ENCODE measurements at regions not wholly inside any gene's neighbourhood (a gene's known extent, or its start where the extent isn't known, plus 50 kb on each side); places are given as distances from the start of the nearest gene placed in this dataset.

DNA sequence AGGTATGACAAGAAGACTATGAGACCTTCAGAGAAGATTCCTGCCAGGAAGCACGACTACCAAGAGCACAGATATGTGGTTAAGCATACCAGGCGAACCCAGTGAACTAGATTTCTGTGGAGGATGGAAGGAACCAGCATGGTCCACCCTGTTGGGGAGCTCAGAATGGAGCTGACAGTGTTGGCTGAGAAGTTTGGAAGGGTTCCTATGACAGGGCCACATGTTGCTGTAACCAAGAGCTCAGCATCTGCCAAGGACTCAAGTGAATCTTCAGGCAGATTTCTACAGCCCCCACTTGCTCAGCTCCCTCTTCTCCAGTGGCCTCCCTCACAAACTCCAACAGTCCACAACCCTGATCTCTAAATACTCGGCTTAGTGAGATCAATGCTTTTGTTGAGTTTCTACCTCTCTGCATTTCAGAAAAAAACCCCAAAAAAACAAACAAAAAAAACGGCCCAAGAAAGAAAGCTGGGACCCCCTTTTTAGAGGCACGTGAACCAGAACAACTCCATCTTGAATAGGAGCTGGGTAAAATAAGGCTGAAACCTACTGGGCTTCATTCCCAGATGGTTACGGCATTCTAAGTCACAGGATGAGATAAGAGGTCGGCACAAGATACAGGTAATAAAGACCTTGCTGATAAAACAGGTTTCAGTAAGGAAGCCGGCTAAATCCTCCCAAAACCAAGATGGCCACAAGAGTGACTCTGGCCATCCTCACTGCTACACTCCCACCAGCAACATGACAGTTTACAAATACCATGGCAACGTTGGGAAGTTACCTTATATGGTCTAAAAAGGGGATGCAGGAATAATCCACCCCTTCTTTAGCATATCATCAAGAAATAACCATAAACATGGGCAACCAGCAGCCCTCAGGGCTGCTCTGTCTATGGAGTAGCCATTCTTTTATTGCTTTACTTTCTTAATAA lies 691.1 kb downstream of the UQCRFS1 start:
- TF ChIP-seq, protein P1, sequence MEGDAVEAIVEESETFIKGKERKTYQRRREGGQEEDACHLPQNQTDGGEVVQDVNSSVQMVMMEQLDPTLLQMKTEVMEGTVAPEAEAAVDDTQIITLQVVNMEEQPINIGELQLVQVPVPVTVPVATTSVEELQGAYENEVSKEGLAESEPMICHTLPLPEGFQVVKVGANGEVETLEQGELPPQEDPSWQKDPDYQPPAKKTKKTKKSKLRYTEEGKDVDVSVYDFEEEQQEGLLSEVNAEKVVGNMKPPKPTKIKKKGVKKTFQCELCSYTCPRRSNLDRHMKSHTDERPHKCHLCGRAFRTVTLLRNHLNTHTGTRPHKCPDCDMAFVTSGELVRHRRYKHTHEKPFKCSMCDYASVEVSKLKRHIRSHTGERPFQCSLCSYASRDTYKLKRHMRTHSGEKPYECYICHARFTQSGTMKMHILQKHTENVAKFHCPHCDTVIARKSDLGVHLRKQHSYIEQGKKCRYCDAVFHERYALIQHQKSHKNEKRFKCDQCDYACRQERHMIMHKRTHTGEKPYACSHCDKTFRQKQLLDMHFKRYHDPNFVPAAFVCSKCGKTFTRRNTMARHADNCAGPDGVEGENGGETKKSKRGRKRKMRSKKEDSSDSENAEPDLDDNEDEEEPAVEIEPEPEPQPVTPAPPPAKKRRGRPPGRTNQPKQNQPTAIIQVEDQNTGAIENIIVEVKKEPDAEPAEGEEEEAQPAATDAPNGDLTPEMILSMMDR (IDR thresholded peaks at IDR 0.05; ENCODE audit: control insufficient read depth, insufficient read depth, low read depth, low read length, missing control alignments): no peak
- DNase-seq (ENCODE audit: low read depth): no peak
- H3K4me3 ChIP-seq (ENCODE audit: control insufficient read depth, low read depth, low read length): no peak overlapping the region

DNA sequence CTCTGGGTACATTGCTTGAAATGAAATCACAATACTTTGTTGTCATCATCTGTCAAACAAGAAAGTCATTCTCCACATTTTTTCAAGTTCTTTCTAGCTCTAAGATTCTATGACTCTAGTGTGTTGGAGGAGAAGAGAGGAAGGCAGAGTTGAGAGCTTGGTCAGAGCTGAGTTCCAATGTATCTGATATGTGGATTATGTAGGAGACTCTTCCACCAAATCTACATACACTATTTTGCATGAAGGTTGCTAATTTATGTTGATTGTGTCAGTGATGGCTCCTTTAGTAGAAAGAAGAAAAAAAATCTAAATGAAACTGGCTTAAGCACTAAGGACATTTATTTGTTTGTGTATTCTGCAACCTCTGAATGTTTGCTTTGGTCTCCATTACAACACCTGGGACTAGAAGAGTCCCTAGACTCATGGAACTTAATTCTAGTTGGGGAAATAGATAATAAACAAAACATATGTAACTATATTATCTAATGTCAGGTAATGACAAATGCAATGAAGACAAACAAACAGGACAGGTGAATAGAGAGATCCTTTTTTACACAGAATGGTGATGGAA lies 691.9 kb downstream of the UQCRFS1 start:
- TF ChIP-seq, protein P1 (IDR thresholded peaks at IDR 0.05; ENCODE audit: control insufficient read depth, insufficient read depth, low read depth, low read length, missing control alignments): no peak

DNA sequence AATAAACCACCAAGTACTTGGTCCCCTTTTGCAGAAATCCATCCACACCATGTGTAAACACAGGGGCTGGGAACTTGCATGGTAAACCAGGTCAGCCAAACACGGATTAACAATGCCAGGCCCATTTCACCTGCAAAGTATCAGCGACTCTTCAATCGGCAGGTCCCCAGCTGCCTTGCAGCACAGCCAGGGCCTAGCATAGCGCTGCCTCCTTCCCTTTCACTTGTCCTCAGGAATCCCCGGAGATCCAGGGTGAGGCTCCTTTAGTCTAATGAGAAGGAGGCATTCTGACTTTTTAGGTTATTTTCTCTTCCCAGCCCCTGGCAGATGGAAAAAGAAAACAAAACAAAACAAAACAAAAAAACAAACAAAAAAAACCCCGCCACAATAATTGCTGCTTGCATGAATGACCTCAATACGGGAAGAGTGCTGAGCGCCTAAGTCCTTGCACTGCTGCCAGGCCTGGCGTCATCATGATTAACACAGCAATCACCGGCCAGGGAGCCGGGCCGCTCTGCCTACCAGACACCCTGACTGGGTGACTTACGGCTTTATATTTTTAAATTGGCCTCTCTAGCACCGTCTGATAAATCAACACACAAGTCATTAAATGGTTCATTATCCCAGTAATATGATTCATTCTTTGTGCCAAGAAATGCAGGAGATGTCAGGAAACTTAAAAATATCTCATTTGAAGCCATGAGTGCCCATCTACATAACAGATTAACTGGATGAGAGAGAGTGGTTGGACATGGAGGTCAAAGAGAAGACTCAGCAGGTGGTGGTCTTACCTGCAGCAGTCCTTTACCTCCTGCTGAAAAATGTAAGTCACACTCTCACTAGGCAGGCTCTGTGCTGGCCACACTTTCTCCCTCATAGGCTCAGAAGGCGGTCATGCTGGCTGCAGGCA lies 692.7 kb downstream of the UQCRFS1 start:
- no peak for DNase-seq (ENCODE audit: low read depth)
- no peak overlapping the region for H3K4me3 ChIP-seq (ENCODE audit: control insufficient read depth, low read depth, low read length)
- TF ChIP-seq, protein P1 (IDR thresholded peaks at IDR 0.05; ENCODE audit: control insufficient read depth, insufficient read depth, low read depth, low read length, missing control alignments): no peak

More for the DNA sequence above, 691.9 kb downstream of the UQCRFS1 start:
- no peak for DNase-seq (ENCODE audit: low read depth)
- no peak overlapping the region for H3K4me3 ChIP-seq (ENCODE audit: control insufficient read depth, low read depth, low read length)

DNA sequence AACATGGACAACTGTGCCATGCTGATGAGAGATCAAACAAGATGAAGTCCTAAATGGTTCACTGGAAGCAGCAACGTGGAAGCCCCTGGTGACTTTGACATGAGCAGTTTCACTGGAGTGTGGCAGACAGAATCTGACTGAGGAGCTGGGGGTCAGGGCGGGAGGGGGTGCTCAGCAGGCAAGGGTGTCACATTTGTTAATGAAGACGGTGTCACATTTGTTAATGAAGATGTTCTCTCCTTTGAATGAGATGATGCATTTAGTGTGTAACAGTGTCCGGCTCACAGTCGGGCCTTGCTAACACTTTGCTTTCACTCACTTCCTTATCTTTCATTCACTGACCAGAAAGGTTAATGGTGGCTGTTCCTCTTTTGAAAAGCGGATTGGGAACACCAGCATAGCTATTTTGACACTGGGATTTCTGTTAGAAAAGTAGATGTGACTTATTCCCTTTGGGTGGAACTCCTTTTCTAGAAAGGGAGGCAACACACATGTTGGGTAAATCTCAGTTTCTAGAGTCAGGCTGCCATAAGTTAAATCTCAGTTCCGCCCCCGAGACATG lies 693.7 kb downstream of the UQCRFS1 start:
- no peak for DNase-seq (ENCODE audit: low read depth)
- TF ChIP-seq, protein P1 (IDR thresholded peaks at IDR 0.05; ENCODE audit: control insufficient read depth, insufficient read depth, low read depth, low read length, missing control alignments): no peak
- H3K4me3 ChIP-seq (ENCODE audit: control insufficient read depth, low read depth, low read length): no peak overlapping the region

DNA sequence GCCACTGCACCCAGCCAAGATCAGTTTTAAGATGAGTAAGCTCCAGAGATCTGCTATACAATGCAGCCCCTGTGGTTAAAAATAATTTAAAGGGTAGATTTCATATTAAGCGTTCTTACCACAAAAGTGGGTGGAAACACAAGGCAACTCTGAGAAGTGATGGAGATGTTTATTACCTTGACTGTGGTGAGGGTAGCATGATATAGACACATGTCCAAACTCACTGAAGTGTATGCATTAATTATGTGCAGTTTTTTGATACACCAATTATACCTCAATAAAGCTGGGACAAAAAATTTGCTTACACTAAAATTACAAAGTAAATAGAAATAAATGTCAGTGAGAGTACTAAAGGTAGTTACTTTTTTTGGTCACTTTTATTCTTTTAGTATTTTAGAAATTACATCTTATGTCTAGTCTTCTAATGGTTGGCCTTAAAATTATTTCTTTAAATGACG lies 696.5 kb downstream of the UQCRFS1 start:
- DNase-seq (ENCODE audit: low read depth): no peak
- H3K4me3 ChIP-seq (ENCODE audit: control insufficient read depth, low read depth, low read length): no peak overlapping the region
- TF ChIP-seq, protein P1 (IDR thresholded peaks at IDR 0.05; ENCODE audit: control insufficient read depth, insufficient read depth, low read depth, low read length, missing control alignments): no peak

DNA sequence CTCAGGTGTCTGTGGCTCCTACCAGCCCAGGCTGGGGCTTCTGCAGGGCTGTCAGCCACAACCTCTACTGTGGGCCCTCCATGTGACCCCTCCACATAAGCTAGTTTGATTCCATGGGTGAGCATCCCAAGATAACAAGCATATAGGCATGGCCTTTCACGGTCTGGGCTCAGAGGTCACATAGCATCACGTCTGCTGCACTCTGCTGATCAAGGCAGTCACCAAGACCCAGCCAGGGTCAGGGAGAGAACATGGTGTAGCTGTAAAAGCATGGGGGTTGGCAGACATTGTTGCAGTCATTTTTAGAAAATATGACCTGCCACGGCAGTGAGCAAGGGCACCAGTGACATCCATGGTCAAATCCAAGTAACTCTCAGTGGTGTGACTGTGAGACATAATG lies 698.8 kb downstream of the UQCRFS1 start:
- DNase-seq (ENCODE audit: low read depth): no peak
- H3K4me3 ChIP-seq (ENCODE audit: control insufficient read depth, low read depth, low read length): no peak overlapping the region
- TF ChIP-seq, protein P1 (IDR thresholded peaks at IDR 0.05; ENCODE audit: control insufficient read depth, insufficient read depth, low read depth, low read length, missing control alignments): no peak
